ENCODE measurements at regions not wholly inside any gene's neighbourhood (a gene's known extent, or its start where the extent isn't known, plus 50 kb on each side); places are given as distances from the start of the nearest gene placed in this dataset.

GRCh38 chr2:128625963-128626759 is 307.5 kb upstream of the HS6ST1 start:
- DNase-seq (ENCODE audit: low read depth) = no peak

GRCh38 chr2:128626760-128627511 is 308.3 kb upstream of the HS6ST1 start:
- DNase-seq (ENCODE audit: low read depth) = no peak

- DNase-seq (ENCODE audit: low read depth) = no peak
Observed at GRCh38 chr2:128628206-128628605, 309.5 kb upstream of the HS6ST1 start.

DNA sequence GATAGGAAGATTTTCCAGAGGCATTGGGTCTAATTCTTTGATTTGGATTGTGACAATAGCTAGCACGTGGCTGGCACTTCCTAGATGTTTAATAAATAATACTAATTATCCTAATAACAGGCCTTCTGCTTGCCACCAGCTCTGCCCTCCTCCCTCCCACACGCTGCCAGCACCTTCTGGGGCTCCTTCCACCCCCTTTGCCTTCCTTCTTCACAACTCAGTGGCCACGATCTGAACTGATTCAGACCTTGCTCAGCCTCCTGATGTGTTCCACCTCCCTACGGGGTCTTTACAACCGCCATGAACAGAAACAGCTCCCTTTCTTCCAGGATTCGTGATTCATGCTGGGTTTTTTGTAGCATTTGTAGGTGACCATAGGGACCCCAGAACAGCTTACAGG is 310.3 kb upstream of the HS6ST1 start:
- DNase-seq (ENCODE audit: low read depth) = no peak

- DNase-seq (ENCODE audit: low read depth) = no peak
Observed at GRCh38 chr2:128630974-128631697, 312.5 kb upstream of the HS6ST1 start.

DNA sequence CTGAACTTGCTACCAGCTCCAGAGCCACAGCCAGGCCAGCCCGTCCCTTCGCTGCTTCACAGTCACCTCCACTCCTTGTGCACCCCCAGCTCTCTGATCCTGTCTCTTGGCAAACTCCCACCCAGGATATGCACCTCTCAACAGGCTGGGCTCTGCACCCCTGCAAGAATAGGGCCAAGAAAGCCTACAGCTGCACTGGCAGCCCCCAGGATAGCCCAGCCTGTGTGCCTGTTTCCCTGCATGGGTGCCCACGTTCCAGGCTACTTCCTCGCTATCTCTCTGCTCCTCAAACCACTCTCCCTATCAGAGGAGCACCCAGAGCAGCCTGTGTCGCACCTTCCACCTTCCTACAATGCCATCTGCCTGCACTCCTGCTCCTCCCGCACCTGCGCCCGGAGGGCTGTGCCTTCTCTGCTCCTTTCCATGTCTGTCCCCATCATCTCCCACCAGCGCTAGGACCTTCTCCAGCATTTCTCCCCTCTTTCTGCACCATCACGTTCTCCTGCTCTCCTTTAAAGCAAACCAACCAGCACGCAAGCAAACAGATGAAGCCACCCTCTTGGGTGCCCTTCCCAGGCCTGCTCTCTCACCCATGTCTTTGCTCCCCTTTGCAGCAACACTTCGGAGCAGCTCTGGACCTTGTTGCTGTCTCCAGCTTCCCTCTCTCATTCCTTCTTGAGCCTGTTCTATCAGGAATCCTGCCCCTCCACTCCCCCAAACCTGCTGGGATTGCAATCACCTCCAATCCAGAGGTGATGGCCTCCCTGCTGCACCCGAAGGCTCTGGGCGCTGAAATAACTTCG is 313.2 kb upstream of the HS6ST1 start:
- no peak for DNase-seq (ENCODE audit: low read depth)

DNA sequence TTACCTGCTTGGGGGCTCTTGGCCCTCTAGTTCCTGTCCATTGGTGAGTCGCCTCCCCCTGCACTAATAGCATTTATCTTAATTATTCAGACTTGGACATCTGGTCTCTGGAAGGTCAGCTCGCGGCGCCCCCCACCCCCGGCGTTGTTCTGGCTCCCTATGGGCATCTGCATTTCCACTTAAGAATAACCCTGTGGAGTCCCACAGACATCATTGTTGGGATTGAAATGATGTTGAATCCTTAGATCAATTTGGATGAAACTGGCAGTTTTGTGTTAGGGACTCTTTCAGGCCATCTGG is 313.8 kb upstream of the HS6ST1 start:
- no peak for DNase-seq (ENCODE audit: low read depth)

DNA sequence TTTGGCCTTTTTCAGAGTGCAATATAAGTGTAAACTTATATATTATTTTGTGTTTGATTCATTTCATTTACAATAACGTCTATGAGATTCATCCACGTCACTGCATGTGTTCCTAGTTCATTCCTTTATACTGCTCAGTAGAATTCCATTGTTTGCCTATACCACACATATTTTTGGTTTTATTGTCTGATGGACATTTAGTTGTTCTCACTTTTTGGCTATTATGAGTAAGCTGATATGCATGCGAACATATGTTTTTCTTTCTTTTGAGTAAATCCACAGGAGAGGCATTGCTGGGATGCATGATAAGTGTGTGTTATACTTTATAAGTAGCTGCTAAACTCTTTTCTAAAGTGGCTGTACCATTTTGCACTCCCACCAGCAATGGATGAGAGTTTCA is 314.8 kb upstream of the HS6ST1 start:
- DNase-seq (ENCODE audit: low read depth) = no peak

DNA sequence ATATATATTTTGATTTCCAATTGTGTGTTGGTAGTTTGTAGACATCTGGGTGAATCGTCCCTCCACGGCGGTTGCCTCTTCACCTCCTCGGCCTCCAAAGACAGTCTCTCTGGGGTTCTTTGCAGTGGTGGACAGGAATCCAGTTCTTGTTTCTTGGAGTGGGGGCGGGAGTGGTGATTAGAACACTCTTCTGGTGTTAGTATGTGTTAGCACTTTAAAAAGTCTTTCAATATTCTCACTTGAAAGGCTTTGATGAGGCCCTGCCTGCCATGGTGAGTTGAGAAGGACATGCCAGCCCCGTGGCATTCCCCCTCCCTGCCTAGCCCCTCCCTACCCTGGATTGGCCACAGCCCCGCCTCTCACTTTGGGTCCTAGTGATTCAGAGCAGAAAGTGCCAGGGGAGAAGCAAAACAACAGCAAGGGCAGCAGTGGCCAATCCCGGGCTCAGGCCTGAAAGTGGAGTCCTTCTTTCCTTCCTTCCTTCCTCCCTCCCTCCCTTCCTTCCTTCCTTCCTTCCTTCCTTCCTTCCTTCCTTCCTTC is 316.8 kb upstream of the HS6ST1 start:
- DNase-seq (ENCODE audit: low read depth) = no peak

DNA sequence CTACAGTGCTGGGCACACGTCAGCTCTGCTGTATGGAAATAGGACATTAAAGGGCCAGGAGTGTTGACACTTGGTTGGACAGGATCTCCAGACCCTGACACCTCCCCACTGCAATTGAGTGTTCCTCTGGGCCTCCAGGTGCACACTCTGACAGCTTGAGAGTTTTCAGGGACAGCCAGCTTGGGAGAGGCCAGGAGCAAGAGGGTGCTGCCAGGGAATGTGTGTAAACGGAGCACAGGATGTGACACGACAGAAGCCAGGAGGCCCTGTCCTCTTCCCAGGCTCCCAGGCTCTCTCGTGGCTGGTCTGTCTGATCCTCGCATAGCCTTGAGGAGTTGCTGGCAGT is 318.1 kb upstream of the HS6ST1 start:
- no peak for DNase-seq (ENCODE audit: low read depth)

DNA sequence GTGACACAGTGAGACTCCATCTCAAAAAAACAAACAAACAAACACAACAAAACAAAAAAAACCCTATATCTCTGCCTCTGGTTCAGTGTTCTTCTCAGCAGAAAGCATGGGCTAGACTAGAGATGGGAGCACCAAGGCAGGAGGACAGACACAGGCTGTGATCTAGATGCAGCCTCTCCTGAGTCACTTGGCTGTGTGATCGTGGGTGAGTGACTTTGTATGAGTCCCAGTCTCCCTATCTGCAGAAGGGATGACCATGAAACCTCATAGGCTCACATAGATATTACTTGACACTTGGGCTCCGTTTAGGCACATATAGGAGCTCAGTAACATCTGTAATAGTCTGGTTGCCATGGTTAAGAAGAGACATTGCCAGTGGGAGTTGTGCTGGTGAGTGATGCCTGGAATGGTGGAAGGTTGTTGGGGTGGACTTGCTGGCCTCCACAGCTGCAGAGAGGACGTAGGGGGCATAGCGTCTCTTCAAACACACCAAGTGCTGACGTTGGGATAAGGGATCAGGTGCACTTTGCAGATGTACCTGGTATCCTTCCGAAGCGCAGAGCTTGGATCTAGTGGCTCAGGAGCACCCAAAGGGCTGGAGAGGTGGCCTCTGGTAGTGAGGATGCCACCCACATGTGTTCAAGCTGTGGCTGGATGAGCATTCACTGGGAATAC is 318.9 kb upstream of the HS6ST1 start:
- no peak for DNase-seq (ENCODE audit: low read depth)

DNA sequence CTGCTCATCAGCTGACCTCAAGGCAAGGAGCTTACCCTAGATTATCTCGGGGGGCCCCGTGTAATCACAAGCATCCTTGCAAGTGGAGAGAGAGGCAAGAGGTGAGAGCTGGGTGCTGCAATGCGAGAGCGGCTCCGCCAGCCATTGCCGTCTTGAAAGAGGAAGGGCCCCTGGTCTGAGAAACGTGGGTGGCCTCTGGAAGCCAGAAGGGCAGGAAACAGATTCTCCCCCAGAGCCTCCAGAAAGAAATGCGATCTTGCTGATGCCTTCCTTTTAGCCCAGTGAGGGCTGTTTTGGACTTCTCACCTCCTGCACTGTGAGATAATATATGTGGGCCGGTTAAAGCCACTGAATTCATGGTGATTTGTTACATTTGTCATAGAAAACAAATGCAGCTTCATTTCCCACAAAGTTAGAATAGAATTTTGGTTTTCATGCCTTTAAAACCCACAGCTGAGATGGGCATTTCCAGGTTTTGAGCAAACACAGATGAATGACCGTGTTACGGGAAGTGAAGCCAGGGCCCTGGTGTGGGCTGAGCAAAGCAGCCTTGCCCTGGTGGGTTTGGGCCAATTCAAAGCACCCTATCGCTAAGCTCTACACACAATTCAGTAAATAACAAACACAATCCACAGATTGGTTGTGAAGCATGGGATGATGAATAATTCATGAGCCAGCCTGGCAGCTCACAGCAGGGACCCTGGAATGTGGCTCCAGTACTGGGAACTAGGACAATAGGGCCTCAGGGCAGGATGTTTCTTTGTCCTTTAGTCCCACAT is 319.9 kb upstream of the HS6ST1 start:
- no peak for DNase-seq (ENCODE audit: low read depth)

DNA sequence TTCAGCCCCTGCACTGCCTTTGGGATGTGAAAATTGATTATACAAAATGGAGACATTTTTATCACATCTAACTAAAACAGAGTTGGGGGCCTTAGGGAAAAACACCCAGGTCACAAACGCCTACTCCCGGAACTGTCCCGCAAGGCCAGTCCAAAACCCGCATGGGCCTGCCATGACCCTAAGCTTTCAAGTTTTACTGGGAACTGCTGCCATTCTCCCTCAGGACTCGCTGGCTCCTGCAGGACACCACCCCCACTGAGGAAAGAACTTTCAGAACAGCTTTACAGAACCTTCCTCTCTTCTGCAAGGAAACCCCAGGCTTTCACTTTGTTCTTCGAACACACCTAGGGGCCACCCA is 320.4 kb upstream of the HS6ST1 start:
- no peak for DNase-seq (ENCODE audit: low read depth)

- DNase-seq (ENCODE audit: low read depth) = no peak
Observed at GRCh38 chr2:128639693-128640092, 321.0 kb upstream of the HS6ST1 start.

DNA sequence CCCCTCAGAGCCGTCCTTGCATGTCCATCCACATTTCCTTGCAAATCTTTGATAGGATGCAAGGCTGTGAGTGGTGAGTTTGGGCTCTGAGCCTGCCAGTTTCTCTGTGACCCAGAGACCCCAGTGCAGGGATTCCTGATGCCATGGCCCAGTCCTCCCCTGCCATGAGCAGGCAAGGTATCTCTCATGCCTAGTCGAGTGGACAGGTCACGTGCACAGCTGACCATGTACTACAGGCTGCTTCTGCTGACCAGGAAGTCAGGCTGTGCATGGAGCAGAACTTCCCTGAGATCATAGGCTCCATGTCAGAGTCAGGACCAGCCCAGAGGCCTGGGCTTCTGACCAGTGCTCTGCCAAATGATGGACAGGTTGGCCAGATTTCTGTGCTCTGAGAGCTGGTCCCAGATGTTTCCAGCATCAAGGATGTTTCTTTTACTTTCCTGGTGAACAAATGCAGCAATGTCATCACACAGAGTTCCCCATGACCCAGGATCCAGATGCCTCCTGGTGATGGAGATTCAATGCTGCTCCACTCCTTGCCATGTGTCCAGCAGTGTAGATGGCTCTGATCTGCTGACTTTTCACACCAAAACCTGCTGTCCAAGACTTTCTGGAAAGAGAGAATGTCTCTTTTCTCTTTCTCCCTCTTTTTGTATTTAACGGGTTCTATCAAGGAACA is 321.6 kb upstream of the HS6ST1 start:
- DNase-seq (ENCODE audit: low read depth) = no peak

GRCh38 chr2:128640845-128641360 is 322.2 kb upstream of the HS6ST1 start:
- DNase-seq (ENCODE audit: low read depth) = no peak

DNA sequence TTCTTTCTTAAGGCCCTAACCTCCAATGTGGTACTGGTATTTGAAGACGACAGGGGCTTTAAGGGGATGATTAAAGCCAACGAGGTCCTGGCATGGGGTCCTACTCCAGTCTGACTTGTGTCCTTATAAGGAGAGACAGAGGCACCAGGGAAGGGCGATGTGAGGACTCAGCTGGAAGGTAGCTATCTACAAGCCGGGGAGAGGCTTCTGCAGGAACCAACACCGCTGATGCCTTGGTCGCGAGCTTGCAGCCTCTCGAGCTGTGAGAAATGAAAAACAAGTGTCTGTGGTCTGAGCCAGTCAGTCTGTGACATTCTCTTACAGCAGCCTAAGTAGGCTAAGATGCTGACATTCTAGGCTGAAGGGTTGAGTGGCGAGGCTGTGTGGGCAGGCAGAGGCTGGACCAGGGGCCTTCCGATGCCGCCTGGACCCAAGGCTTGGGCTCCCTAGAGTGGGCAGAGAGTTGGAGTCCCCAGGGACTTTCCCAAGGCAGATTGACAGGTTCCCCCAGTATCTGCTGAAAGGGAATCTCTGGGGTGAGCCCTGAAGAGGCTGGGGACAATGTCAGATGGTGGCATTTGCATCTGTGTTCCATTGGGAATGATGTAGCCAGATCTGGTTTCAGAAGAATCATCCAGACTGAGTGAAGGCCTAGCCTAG is 322.9 kb upstream of the HS6ST1 start:
- DNase-seq (ENCODE audit: low read depth) = no peak

DNA sequence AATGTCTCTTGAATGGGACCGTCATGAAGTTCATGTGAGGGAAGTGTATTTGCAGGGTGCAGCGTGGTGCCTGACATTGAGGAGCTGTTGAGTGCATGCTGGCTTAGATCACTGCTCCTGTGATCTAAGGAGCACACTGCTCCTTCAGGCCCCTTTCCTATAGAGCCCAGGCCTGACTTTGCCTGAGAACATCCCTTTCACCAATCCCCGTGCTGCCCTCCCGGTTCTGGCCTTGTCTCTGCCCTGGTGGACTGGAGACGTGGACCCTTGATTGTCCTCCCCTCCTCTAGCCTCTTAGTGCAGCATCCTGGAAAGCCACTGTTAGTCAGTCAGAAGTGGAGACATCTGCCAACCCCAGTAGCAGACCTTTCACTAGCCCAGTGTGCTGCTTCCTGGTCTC is 323.6 kb upstream of the HS6ST1 start:
- no peak for DNase-seq (ENCODE audit: low read depth)

DNA sequence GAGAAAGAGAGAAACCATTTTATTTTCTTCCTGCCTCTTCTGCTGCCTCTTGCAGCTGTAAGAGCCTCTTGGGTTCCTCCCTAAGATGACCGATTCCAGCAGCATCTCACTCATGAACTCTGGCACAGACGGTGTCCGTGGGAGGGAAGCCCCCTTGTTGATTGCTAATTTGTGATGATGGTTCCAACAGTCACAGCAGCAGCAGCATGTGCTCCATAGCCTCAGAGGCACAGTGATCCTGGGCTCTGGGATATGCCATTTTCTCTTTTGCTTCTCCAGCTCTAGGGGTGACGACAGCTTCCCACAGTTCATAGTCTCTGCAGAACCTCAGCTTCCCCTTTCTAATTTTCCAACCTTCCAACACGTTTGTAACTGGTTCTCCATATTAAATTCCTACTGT is 324.2 kb upstream of the HS6ST1 start:
- DNase-seq (ENCODE audit: low read depth) = no peak

Data from HT1080 (cell line).